Liver (tissue), 3 donors: ENCODE measurements at regions not wholly inside any gene's neighbourhood (a gene's known extent, or its start where the extent isn't known, plus 50 kb on each side); places are given as distances from the start of the nearest gene placed in this dataset.

Source experiments
- CTCF ChIP-seq: fragments of 150-350 bp; IDR thresholded peaks from 2 replicates; pipeline ENCODE4 v1.5.1; 2017; ENCODE audit warnings: improper control_type of control experiment, low read depth, low read length; ENCODE audit not compliant: missing input control
- FOXA1 ChIP-seq: IDR thresholded peaks from 2 replicates; pipeline ENCODE4 v1.6.1; 2016; ENCODE audit warnings: antibody characterized with exemption
- GABPA ChIP-seq, 2 donors: IDR thresholded peaks in 1 of 2; conservative IDR thresholded peaks in 1 of 2; 2 replicates each; pipeline ENCODE4 v1.6.1; 2016; ENCODE audit warnings: antibody characterized with exemption in 2 of 2, mild to moderate bottlenecking in 1 of 2, moderate library complexity in 1 of 2
- JUND ChIP-seq, 2 donors: IDR thresholded peaks; 2 replicates each; pipeline ENCODE4 v1.6.1; 2016; ENCODE audit warnings: antibody characterized with exemption in 2 of 2
- MAX ChIP-seq: IDR thresholded peaks from 2 replicates; pipeline ENCODE4 v1.6.1; 2016; ENCODE audit warnings: antibody characterized with exemption
- RXRA ChIP-seq, 2 donors: IDR thresholded peaks; 2 replicates each; pipeline ENCODE4 v1.6.1; 2017 to 2018; ENCODE audit warnings: antibody characterized with exemption in 2 of 2, mild to moderate bottlenecking in 1 of 2
- SP1 ChIP-seq: IDR thresholded peaks from 2 replicates; pipeline ENCODE4 v1.6.1; 2018; ENCODE audit warnings: antibody characterized with exemption, mild to moderate bottlenecking
- YY1 ChIP-seq: IDR thresholded peaks from 2 replicates; pipeline ENCODE4 v1.6.1; 2016; ENCODE audit warnings: antibody characterized with exemption, mild to moderate bottlenecking
- donor health status: healthy.
- donor health status: healthy.

- TF ChIP-seq CTCF (no peak), SP1 (no peak), RXRA (IDR thresholded peaks at IDR 0.05) (no peak), FOXA1 (no peak), MAX (no peak), YY1 (no peak), JUND (IDR thresholded peaks at IDR 0.05) (no peak), GABPA (IDR thresholded peaks at IDR 0.05 in 1 of 2, conservative IDR thresholded peaks at IDR 0.05 in 1 of 2) (no peak)
Measured at GRCh38 chr18:27619906-27620305, 434.8 kb upstream of the CHST9 start.
